Gastroesophageal sphincter (tissue), 3 donors: ENCODE measurements at regions not wholly inside any gene's neighbourhood (a gene's known extent, or its start where the extent isn't known, plus 50 kb on each side); places are given as distances from the start of the nearest gene placed in this dataset.

Experiments used
- CTCF ChIP-seq, 4 experiments: fragments of 200-600 bp in 2 of 4; fragments of 450-650 bp in 2 of 4; sonication (generic) in 1 of 4; IDR thresholded peaks; one replicate each; pipeline ENCODE4 v1.5.1; 2017 to 2019; ENCODE audit warnings: antibody characterized with exemption in 4 of 4, mild to moderate bottlenecking in 2 of 4, moderate library complexity in 2 of 4
- POLR2A ChIP-seq, 2 donors: fragments of 450-650 bp; IDR thresholded peaks; one replicate each; pipeline ENCODE4 v1.6.1; 2017; ENCODE audit warnings: antibody characterized with exemption in 2 of 2, mild to moderate bottlenecking in 2 of 2, moderate library complexity in 1 of 2

- no peak for TF ChIP-seq CTCF (IDR thresholded peaks at IDR 0.05)
- no peak for TF ChIP-seq POLR2A (IDR thresholded peaks at IDR 0.05)
These were observed 347.3 kb downstream of the AACS start for GRCh38 chr12:125412506-125412905.
